LNCAP (cell line): ENCODE measurements at regions not wholly inside any gene's neighbourhood (a gene's known extent, or its start where the extent isn't known, plus 50 kb on each side); places are given as distances from the start of the nearest gene placed in this dataset.

Experiments used
- CTCF ChIP-seq: fragments of 450-650 bp; IDR thresholded peaks from 2 replicates; pipeline ENCODE4 v1.5.1; 2017; ENCODE audit warnings: mild to moderate bottlenecking

- no peak for TF ChIP-seq CTCF
Observed at GRCh38 chr3:31008994-31009393, 114.5 kb upstream of the GADL1 start.

- no peak for TF ChIP-seq CTCF
Observed at GRCh38 chr3:31009881-31010280, 115.4 kb upstream of the GADL1 start.

DNA sequence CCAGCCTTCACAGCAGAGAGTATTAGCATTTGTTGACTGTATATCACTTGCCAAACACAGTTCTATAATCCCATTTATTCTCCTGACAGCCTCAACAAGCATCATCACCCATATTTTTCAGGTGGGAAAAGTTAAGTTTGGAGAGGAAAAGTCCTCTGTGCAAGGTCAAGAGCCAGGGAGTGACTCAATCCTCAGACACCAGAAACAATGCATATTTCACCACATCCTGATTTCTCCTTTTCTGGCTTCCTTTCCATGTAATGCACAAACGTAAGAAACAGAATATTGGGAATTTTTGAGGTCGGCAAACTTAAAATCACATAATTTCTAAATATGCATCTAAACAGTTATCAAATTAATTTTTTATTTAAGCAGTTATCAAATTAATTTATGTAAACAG lies 116.0 kb upstream of the GADL1 start:
- TF ChIP-seq CTCF: no peak

- TF ChIP-seq CTCF: no peak
Observed at GRCh38 chr3:31011380-31011779, 116.9 kb upstream of the GADL1 start.

- TF ChIP-seq CTCF: no peak
Observed at GRCh38 chr3:31013090-31013489, 118.6 kb upstream of the GADL1 start.

GRCh38 chr3:31013843-31014242 lies 119.4 kb upstream of the GADL1 start:
- TF ChIP-seq CTCF: no peak

GRCh38 chr3:31014317-31015040 lies 120.0 kb upstream of the GADL1 start:
- TF ChIP-seq CTCF: no peak

DNA sequence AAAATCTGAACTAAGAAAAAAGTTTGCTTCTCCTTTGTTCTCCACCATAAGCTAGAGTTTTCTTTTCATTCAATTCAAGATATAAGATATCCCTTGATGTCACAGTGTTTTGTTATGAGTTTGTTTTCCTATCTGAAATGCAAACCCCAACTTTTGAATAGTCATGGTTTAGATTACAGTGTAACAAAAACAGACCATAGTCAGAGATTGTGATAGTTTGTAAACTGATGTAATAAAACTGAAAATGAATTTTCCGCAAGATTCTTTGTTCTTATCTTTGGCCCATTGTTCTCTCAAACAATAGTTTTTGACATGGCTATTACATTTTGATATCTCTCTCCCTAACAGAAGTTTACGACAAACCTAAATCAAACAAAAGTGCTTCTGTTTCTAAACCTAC lies 121.7 kb upstream of the GADL1 start:
- no peak for TF ChIP-seq CTCF
